Dendritic cell treated with granulocyte-macrophage colony-stimulating factor and Interleukin-4, amounts not matched to agents 40 ng/mL and 50 ng/mL, for 4 days (primary cell): ENCODE measurements at regions not wholly inside any gene's neighbourhood (a gene's known extent, or its start where the extent isn't known, plus 50 kb on each side); places are given as distances from the start of the nearest gene placed in this dataset.

ENCODE experiments used
- H3K27ac Mint-ChIP-seq: one replicate; pipeline ENCODE4 v1.8.0; 2022; ENCODE audit warnings: mild to moderate bottlenecking, mixed read lengths
- H3K27me3 Mint-ChIP-seq: one replicate; pipeline ENCODE4 v1.8.0; 2022; ENCODE audit warnings: mild to moderate bottlenecking, mixed read lengths
- H3K36me3 Mint-ChIP-seq: one replicate; pipeline ENCODE4 v1.8.0; 2022; ENCODE audit warnings: low read depth, mixed read lengths
- H3K4me1 Mint-ChIP-seq: one replicate; pipeline ENCODE4 v1.8.0; 2022; ENCODE audit warnings: low read depth, mixed read lengths
- H3K4me3 Mint-ChIP-seq: one replicate; pipeline ENCODE4 v1.8.0; 2022; ENCODE audit warnings: mild to moderate bottlenecking, moderate library complexity, mixed read lengths
- H3K9me3 Mint-ChIP-seq: one replicate; pipeline ENCODE4 v1.8.0; 2022; ENCODE audit warnings: mixed read lengths
- intact Hi-C: fragments of 100-400 bp; cut with micrococcal nuclease; formaldehyde crosslinking; loops from one replicate; pipeline ENCODE4 v1.15.0; 2022

GRCh38 chr13:48840366-48840765 is 135.3 kb upstream of the FNDC3A start:
- no peak overlapping the region for H3K27ac Mint-ChIP-seq
- H3K9me3 Mint-ChIP-seq = no peaks in the 10 kb centered on the region
- intact Hi-C loops = no loop called here
- H3K36me3 Mint-ChIP-seq = no peaks in the 10 kb centered on the region
- no peaks in the 10 kb centered on the region for H3K4me1 Mint-ChIP-seq
- peaks cover 11% of the 10 kb centered on the region for H3K27me3 Mint-ChIP-seq
- H3K4me3 Mint-ChIP-seq = no peak overlapping the region

DNA sequence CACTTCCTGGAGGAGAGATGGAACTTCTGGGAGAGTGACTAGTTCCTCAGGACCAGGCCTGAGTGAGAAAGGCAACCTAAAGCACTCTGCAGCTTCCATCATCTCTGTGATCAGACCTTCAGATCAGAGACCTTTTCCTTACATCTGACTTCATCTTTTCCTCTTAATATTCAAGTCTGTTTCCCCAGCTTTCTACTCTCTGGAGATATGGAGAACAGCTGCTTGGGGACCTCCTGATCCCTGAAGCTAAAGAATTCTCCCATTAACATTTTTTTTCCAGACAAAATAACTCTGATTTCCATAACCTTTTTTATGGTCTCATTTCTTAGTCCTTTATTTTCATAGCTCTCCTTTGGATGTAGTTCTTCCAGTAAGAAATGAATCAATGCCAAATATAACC is 133.4 kb upstream of the FNDC3A start:
- no peaks in the 10 kb centered on the region for H3K9me3 Mint-ChIP-seq

DNA sequence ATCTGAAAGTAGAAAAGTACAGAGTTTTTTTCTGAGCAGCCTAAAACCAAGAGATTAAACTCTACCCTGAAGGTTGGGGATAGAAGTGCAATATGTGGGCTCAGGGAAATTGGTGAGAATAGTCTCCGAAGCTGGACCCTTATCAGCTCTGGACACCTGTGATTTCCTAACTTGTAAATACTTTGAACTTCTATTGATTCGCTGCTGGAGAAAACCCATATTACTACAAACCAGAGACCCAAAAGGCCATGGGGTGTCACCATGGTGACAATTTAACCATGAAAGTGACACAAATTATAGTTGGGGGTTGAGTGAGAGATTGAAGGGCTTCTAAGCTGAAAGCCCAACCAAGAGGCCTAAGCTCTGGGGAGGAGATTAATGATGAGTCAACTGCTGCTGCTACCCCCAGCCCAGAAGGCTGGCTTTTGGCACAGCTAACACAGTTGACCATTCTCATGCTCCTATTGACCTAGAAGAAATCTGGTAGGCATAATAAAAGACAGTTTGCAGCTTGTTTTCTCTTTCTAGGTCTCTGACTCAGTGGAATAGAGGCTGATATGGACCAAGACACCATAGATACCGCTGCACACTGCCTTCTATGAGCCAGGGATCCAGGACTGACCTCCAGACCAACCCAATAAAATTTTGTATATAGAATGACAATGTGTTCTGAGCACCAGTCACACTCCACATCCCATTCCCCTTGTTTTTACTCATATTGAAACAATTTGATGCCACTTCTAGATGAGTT is 131.9 kb upstream of the FNDC3A start:
- no peaks in the 10 kb centered on the region for H3K36me3 Mint-ChIP-seq
- H3K4me3 Mint-ChIP-seq = no peak overlapping the region
- no peak overlapping the region for H3K27ac Mint-ChIP-seq
- intact Hi-C loops = no loop called here
- H3K4me1 Mint-ChIP-seq = no peaks in the 10 kb centered on the region
- H3K27me3 Mint-ChIP-seq = peaks cover 9% of the 10 kb centered on the region
- H3K9me3 Mint-ChIP-seq = no peaks in the 10 kb centered on the region

More for the DNA sequence above, 133.4 kb upstream of the FNDC3A start:
- Mint-ChIP-seq H3K27me3 (peaks cover 9% of the 10 kb centered on the region), H3K36me3 (no peaks in the 10 kb centered on the region), H3K4me1 (no peaks in the 10 kb centered on the region), H3K4me3 (no peak overlapping the region), H3K27ac (no peak overlapping the region)
- intact Hi-C loops = no loop called here

- intact Hi-C loops = no loop called here
Observed at GRCh38 chr13:48844676-48845075, 131.0 kb upstream of the FNDC3A start.

DNA sequence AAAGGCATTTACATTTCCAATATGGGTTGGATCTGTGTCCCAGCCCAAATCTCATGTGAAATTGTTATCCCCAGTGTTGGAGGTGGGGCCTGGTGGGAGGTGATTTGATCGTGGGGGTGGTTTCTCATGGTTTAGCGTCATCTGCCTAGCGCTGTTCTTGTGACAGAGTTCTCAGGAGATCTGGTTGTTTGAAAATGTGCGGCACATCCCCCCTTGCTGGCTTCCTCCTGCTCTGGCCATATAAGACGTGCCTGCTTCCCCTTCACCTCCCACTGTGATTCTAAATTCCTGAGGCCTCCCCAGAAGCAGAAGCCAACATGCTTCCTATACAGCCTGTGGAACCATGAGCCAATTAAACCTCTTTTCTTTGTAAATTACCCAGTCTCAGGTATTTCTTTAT is 126.2 kb upstream of the FNDC3A start:
- peaks cover 15% of the 10 kb centered on the region for H3K9me3 Mint-ChIP-seq
- no peak overlapping the region for H3K27ac Mint-ChIP-seq
- peaks cover 6% of the 10 kb centered on the region for H3K27me3 Mint-ChIP-seq
- no peaks in the 10 kb centered on the region for H3K36me3 Mint-ChIP-seq
- peaks cover 14% of the 10 kb centered on the region for H3K4me1 Mint-ChIP-seq
- intact Hi-C loops = no loop called here
- no peak overlapping the region for H3K4me3 Mint-ChIP-seq

More at GRCh38 chr13:48844676-48845075, 131.0 kb upstream of the FNDC3A start:
- peaks cover 9% of the 10 kb centered on the region for H3K27me3 Mint-ChIP-seq
- H3K4me3 Mint-ChIP-seq = no peak overlapping the region
- no peak overlapping the region for H3K27ac Mint-ChIP-seq
- peaks cover 7% of the 10 kb centered on the region for H3K9me3 Mint-ChIP-seq
- peaks cover 4% of the 10 kb centered on the region for H3K4me1 Mint-ChIP-seq
- H3K36me3 Mint-ChIP-seq = no peaks in the 10 kb centered on the region

GRCh38 chr13:48851707-48852106 is 124.0 kb upstream of the FNDC3A start:
- Mint-ChIP-seq H3K27me3 (peaks cover 6% of the 10 kb centered on the region), H3K9me3 (peaks cover 15% of the 10 kb centered on the region), H3K4me3 (no peak overlapping the region), H3K36me3 (no peaks in the 10 kb centered on the region), H3K4me1 (peaks cover 14% of the 10 kb centered on the region), H3K27ac (no peak overlapping the region)
- intact Hi-C loops = no loop called here

DNA sequence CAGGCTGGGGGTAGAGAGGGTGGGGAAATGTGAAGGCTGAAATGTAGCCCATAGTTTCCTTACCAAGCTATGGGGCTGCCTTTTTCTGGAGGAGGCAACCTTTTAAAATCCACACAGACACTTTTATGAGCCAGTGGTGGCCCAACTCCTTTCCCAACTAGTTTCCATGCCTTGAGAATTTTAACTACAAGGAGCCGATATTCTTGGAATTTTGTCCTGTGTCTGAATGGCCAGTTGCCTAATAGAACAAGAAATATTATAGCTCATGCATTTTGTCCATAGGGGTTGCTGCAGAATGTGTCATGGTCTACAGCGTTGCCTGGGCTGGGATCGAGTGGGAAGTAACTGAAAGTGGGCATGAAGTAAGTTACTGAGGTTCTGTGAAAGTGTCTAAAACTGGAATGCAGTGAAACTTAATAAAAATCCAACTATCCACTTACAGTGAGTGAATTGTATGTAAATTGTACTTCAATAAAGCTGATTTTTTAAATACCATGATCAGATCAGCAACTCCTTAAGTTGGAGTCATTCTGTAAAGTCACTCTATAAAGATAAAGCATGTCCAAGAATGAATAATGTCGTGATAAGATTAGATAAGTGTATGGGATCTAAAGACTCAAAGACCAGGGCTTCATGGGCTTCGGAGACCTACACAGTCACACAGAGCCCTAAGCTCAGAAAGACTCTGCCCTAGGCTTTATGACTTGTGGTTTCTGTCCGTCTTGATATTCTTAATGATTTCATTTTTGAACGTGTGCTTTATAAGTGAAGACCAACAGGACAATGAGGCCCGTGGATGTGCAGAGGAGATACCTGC is 122.6 kb upstream of the FNDC3A start:
- H3K36me3 Mint-ChIP-seq = no peaks in the 10 kb centered on the region
- H3K4me3 Mint-ChIP-seq = no peak overlapping the region
- H3K27ac Mint-ChIP-seq = no peak overlapping the region
- peaks cover 6% of the 10 kb centered on the region for H3K27me3 Mint-ChIP-seq
- peaks cover 16% of the 10 kb centered on the region for H3K4me1 Mint-ChIP-seq
- intact Hi-C loops = no loop called here
- H3K9me3 Mint-ChIP-seq = peaks cover 15% of the 10 kb centered on the region

DNA sequence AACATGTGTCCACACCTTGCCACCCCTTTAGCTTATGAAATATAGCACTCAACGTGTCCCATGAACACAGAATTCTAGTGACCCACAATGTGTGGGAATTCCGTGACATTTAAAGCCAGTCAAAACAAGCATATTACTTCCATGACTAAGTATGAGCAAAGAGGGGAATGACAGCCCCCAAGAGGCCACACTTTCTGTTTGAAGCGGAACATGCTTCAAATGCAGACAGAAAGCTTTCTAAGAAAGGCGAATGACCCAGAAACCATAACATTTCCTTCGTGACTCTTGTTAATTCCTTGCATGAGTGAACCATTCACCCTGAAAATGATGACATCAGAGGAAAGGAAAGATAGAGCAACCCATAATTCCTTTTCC is 122.0 kb upstream of the FNDC3A start:
- intact Hi-C loops = no loop called here
- peaks cover 22% of the 10 kb centered on the region for H3K4me1 Mint-ChIP-seq
- peaks cover 6% of the 10 kb centered on the region for H3K27me3 Mint-ChIP-seq
- H3K4me3 Mint-ChIP-seq = no peak overlapping the region
- no peaks in the 10 kb centered on the region for H3K36me3 Mint-ChIP-seq
- H3K27ac Mint-ChIP-seq = no peak overlapping the region
- peaks cover 15% of the 10 kb centered on the region for H3K9me3 Mint-ChIP-seq

DNA sequence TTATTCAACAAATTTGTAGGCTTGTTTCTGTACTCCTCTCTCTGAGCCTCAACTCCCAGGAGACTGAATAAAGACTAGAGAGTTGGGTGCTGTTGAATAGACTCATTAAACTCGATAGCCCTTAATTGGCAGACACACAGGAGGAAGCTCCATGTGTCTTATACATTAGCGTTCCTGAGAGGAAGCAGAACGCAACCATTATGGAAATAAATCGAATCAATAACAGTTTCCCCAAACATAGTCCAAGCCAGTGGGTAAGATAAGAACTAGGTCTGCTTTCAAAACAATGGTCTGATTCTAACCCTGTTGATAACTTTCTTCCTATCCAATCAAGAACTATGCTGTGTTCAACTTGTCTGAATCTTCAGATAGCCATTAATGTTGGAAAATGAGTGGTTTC is 118.1 kb upstream of the FNDC3A start:
- H3K9me3 Mint-ChIP-seq = no peaks in the 10 kb centered on the region
- intact Hi-C loops = loop anchor here (5.0 kb wide), 1 partner anchor 45 kb away; no protein-coding TSS in a partner anchor
- no peak overlapping the region for H3K27ac Mint-ChIP-seq
- H3K4me3 Mint-ChIP-seq = no peak overlapping the region
- no peaks in the 10 kb centered on the region for H3K36me3 Mint-ChIP-seq
- H3K4me1 Mint-ChIP-seq = peaks cover 33% of the 10 kb centered on the region
- peaks cover 4% of the 10 kb centered on the region for H3K27me3 Mint-ChIP-seq

DNA sequence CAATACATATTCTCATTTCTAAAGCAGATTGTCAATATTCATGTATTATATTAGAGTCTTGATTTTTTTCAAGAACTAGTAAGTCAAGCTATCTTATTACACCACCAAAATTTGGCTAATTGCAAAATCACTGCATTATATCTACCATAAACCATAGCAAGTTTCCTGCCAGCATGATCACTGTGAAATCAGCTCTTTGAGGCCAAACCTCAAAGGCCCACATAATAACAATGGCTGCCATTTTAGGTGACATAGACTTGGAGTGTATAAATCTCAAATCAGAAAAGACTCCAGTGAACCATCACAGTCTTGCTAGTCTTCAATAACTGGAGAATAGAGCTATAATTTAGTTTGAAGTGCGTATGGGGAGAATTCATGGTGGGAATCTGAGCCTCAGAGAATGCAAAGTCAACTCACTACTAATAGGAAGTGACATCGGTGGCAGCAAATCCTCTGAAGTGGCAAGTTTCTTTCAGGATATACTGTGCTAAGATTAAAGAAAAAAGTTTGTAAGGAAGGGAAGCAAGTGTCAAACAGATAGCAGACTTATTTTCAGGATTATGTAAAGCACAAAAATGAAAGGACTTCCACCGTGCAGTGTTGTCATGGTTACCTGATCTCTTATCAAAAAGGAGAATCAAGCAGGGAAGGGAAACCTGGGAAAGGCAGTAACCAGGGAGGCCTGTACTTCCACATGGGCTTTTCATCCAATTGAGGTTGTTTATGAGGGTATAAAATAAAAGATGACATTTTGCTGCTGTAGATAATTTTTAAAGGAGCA is 117.4 kb upstream of the FNDC3A start:
- peaks cover 2% of the 10 kb centered on the region for H3K27me3 Mint-ChIP-seq
- peaks cover 34% of the 10 kb centered on the region for H3K4me1 Mint-ChIP-seq
- H3K4me3 Mint-ChIP-seq = no peak overlapping the region
- H3K9me3 Mint-ChIP-seq = no peaks in the 10 kb centered on the region
- intact Hi-C loops = loop anchor here (5.0 kb wide), 1 partner anchor 44 kb away; no protein-coding TSS in a partner anchor
- H3K27ac Mint-ChIP-seq = peak overlapping the region; percentile 79
- H3K36me3 Mint-ChIP-seq = no peaks in the 10 kb centered on the region

- intact Hi-C loops = loop anchor here (5.0 kb wide), 1 partner anchor 43 kb away; no protein-coding TSS in a partner anchor
- H3K36me3 Mint-ChIP-seq = no peaks in the 10 kb centered on the region
- peaks cover 26% of the 10 kb centered on the region for H3K4me1 Mint-ChIP-seq
- peak overlapping the region; percentile 79 for H3K27ac Mint-ChIP-seq
- peak overlapping the region; percentile 19 for H3K4me3 Mint-ChIP-seq
- no peaks in the 10 kb centered on the region for H3K27me3 Mint-ChIP-seq
- H3K9me3 Mint-ChIP-seq = no peaks in the 10 kb centered on the region
Observed at GRCh38 chr13:48859272-48860105, 116.2 kb upstream of the FNDC3A start.

- Mint-ChIP-seq H3K9me3 (no peaks in the 10 kb centered on the region), H3K27ac (no peak overlapping the region)
- intact Hi-C loops = no loop called here
Observed at GRCh38 chr13:48860364-48860763, 115.3 kb upstream of the FNDC3A start.

DNA sequence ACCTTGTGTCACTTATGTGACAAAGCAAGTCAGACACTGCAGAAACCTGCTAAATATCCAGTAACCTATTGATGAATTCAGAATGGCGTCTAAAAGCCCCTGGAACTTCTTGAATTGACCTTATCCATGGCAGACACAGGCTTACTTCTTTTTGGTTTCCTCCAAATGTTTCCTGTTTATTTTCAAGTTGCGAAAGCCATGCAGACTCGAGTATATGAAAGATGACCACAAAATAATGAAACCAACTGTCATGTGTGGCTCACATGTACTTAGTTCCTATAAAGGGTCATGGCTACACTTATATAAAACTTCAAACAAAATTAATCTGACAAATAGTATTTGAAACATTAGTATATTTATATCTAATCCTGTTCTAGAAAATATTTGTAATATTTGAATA is 113.1 kb upstream of the FNDC3A start:
- H3K4me1 Mint-ChIP-seq = peaks cover 35% of the 10 kb centered on the region
- peak overlapping the region; percentile 63 for H3K27ac Mint-ChIP-seq
- H3K9me3 Mint-ChIP-seq = no peaks in the 10 kb centered on the region
- H3K4me3 Mint-ChIP-seq = no peak overlapping the region
- intact Hi-C loops = no loop called here
- no peaks in the 10 kb centered on the region for H3K27me3 Mint-ChIP-seq
- no peaks in the 10 kb centered on the region for H3K36me3 Mint-ChIP-seq

More at GRCh38 chr13:48860364-48860763, 115.3 kb upstream of the FNDC3A start:
- H3K4me1 Mint-ChIP-seq = peaks cover 26% of the 10 kb centered on the region
- no peaks in the 10 kb centered on the region for H3K36me3 Mint-ChIP-seq
- H3K27me3 Mint-ChIP-seq = no peaks in the 10 kb centered on the region
- H3K4me3 Mint-ChIP-seq = no peak overlapping the region
